GM19238 (cell line): ENCODE measurements at regions not wholly inside any gene's neighbourhood (a gene's known extent, or its start where the extent isn't known, plus 50 kb on each side); places are given as distances from the start of the nearest gene placed in this dataset.

Experiments used
- DNase-seq: peaks from one replicate; pipeline ENCODE4 v3.0.0; 2011; ENCODE audit warnings: low spot score; ENCODE audit not compliant: insufficient read length

DNA sequence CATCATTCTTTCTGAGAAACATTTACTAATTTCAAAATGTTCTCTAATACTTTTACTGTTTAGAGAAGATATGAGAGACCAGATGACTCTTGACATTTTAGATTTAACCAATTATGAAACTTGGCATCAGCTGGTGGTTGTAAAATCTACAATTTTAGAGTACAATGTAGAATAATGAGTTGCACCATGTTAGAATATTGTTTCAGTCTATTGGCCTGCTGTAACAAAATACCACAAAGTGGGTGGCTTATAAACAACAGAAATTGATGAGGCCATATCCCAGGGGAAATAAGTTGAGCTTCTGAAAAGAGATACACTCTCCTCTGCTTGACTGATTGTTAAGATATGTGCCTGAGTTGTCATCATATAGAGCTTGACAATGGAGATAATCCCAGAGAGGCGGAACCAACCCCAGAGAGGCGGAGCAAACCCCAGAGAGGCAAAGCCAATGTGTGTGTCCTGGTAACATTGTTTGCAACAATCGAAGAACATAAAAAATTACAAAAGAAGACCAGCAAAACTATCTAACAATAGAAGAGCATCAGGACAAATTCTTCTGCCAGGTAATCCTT is 373.0 kb upstream of the SLITRK1 start:
- DNase-seq, result no peak

DNA sequence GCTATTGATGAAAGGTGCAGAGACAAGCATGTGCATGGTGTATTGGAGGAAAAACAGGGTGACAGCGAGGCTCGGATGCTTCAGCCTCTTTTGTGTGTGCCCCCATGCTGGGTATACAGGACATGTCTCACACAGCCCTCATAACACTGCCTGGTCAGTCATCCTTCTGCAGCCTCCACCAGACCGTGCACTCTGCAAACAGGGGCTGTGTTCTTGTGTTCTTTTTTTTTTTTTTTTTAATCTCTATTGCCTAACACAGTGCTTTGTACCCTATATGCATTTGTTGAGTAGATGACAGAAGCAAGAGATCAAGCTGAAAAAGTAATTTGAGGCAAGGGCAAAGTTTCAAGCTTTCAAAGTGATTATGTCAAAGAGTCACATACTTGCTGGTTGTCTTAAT is 367.2 kb upstream of the SLITRK1 start:
- no peak for DNase-seq

DNA sequence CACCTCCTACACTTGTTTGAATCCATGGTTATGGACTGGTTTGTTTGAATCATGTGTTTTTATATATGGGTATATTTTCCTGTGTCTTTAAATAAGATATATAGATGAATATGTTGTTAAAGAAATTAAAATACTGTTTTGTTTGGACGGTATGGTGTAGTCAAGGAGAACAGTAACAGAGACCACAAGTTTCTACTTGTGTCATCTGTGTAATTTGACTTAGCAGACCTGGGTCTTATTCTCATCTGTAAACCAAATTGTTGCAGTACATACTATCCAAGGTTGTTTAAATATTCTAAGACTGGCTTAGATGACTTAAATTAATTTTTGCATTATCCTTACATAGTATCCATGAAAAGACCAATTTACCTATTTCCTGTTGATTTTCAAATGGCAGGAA is 361.1 kb upstream of the SLITRK1 start:
- DNase-seq, result no peak

DNA sequence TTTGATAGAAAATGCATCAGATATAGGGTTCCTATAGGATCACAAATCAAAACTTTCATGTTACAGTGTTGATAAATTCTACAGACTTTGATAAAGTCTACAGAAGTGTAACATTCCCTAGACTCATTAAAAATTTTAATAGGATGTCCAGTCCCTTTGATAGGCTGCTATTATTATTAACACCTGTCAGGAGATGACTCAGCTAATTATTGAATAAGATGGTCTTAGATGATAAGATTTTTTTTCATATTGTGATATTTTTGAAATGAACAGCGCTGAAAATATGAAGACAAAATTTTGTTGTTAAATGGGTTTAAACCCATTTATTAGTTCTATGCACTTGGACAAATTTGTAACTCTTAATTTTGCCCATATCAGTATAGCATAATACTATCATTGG is 356.8 kb upstream of the SLITRK1 start:
- no peak for DNase-seq

DNA sequence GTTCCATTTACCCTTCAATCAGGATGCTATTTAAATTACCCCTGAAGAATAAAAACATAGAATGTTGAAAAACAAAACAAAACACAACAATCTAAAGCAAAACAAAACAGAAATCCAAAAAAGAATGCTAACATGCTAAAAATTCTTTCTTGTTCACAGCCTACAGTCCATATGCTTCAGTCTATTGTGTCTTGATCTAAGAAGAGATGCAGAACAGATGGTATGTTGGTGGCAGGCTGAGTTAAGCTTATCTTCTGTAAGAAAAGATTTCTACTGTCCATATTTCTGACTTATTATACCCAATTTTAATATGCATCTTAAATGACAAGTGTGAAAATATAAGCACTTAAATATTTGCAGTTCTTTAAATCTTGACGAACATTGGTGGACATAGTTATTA is 356.1 kb upstream of the SLITRK1 start:
- DNase-seq, result no peak

DNA sequence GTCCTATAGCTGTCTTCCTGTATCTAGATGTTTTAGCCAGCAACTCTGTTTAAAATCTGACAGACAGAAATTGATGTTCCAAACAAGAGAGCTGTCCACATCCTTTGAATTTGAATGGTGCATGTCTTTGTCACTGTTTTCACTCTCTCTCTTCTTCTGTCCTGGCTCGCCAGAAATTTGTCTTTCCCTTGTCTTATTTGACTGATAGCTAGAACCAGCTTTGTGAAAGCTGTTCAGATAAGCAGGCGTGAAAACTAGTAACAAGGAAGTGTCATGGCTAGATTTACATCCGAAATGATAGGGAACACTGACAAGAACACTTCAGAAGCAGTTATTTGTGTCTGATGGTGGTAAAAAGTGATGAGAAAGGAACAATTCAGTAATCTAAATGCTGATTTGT is 354.9 kb upstream of the SLITRK1 start:
- DNase-seq, result no peak

DNA sequence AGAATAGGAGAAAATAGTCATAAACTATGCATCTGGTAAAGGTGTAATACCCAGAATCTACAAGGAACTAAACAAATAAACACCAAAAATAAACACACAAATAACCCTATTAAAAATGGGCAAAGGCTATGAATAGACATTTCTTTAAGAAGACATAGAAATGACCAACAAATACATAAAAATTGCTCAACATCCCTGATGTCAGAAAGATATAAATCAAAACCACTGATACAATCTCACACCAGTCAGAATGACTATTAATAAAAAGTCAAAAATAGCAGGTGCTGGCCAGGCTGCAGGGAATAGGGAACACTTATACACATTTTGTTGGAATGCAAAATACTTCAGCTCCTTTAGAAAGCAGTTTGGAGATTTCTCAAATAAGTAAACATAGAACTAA is 352.1 kb upstream of the SLITRK1 start:
- no peak for DNase-seq

DNA sequence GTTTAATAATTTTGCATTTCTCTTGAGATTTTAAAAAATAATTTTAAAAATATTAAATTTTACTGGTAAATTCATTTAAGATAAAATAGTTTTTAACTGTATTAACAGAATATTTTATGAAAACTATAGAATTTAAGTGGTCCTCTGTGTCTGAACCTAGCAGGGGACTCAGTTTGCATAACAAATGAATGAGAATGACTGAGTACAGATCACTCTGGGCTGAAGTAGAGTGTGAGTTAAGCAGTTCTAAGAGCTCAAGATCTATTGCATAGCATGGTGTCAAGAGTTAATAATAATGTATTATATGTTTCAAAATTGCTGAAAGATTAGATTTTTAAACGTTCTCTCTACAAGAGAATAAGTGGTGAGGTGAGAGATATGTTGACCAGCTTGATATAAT is 348.3 kb upstream of the SLITRK1 start:
- no peak for DNase-seq

DNA sequence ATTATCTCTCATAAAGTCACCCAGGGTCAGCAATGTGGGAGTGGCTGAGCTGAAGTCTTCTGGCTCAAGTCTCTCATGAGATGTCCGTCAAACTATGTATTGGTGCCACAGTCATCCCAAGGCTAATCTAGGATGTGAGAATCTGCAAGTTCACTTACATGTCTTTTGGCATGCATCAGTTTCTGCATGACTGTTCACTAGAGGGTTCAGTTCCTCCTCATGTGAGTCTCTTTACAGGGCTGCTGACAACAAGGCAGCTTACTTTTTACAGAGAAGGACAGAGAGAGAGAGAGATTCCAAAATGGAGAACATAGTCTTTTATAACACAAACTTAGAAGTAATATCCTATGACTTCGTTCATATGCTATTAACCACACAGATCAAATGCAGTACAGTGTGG is 328.8 kb upstream of the SLITRK1 start:
- no peak for DNase-seq

DNA sequence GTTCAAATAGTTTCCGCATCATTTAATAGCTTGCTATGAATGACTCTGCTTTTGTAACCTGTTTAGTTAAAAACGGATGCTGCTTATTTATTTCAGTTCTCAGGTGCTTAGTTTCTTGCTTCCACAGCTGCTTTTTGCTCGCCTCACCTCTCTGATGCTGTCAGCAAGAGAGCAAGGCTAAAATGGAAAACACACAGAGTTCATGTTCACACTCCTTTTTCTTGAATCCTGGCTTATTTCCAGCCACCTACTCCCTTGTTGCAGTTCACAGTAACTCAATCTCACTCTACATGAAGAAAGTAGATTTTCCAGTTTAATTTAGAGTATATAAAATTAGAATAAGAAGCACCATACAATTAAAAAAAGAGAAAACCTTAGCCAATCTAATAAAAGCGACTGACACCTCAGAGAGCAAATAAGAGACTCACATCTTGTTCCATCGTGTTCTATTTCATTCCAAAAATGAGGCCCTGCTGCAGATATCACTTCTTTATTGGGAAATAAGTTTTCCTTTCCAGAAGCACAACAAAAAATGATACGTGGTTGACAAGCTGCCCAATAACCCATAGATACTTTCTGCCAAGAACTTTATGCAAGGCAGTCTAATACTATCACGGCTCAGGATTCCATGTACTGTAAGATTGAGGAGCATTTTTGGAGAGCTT is 326.1 kb upstream of the SLITRK1 start:
- no peak for DNase-seq

DNA sequence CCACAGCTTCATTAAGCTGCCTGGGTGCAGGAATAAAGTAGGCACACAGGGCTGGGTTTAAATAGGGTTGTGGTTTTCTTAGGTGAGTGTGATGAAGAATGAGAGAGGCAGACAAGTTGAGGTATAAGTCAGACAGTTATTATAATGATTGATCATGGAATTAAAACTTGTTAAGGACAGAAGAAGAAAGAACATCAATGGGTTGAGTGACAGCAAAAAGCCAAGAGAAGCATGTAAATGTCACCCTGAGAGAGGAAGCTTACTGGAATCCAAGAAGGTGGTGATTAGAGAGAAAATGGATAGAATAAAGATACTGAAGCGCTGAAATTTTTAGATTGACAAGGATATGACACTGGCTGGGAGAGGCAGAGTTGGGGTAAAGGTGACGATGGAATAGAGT is 325.2 kb upstream of the SLITRK1 start:
- DNase-seq, result no peak

DNA sequence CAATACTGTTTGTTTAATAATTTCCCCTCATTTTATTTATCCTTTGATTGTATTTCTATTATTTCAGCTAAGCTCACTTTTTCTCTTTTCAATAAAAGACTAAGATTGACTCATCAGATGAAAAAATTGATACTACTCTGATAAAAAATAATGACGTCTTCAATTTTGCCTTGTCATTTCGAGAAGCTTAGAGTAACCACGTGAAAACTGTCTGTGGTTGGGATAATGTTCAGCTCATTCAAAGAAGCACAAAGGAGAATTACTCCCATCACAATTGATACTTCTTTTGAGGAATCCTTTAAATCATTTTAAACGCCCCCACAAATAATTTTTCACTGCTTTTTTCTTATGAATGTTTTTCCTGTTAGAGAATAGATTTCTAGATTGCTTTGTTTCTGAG is 318.7 kb upstream of the SLITRK1 start:
- DNase-seq, result no peak

DNA sequence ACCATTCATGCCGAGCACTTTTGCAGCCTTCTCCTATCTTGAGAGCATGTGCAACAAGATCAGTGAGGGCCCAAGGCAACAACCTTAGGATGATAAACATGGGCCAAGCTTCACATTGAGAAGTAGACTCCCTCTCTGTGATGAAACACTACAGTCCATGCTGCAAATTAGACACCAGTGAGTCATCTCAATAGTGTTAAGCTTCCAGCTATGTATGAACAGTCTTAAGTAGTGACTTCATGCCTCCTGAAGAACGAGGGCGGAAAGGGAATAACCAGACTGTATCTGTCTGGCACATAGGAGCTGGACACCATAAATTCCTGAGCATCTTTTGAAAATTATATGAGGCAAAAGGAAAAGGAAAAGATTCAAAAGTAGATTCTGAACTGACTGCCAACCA is 309.9 kb upstream of the SLITRK1 start:
- no peak for DNase-seq

DNA sequence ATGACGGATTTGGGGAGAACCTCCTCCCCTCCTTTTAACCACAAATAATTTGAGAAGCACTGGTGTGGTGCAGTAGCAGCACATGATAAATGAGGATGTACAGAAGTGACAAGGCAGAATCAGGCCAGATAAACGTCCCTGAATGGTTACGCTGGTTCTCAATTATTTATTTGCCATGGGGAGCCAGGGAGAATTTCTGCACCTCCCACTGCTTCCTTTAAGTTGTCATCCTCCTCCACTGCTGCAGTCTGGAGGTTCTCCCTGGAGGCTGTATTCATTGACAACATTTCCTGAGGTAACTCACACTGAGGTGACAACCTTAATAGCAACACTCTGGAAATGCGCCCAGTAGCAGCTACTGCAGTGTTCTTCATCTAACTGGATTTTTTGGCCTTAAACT is 308.9 kb upstream of the SLITRK1 start:
- DNase-seq, result no peak

DNA sequence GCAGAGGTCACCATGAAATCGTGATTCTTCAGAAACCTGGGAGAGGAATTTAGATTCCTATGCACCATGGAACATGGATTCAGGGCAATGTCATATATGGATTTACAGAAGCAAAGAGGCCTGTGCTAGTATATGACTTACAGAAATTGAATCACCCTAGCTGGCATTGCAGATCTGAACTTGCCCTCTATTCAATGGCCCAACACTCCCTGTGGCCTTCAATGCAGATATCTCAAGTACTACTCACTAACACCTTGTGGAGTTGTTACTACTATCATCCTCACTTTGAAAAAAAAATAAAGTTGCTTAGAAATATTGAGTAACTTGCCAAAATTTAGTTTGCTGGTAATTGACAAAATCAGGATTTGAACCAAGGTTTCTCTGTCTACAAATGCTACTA is 305.4 kb upstream of the SLITRK1 start:
- no peak for DNase-seq

DNA sequence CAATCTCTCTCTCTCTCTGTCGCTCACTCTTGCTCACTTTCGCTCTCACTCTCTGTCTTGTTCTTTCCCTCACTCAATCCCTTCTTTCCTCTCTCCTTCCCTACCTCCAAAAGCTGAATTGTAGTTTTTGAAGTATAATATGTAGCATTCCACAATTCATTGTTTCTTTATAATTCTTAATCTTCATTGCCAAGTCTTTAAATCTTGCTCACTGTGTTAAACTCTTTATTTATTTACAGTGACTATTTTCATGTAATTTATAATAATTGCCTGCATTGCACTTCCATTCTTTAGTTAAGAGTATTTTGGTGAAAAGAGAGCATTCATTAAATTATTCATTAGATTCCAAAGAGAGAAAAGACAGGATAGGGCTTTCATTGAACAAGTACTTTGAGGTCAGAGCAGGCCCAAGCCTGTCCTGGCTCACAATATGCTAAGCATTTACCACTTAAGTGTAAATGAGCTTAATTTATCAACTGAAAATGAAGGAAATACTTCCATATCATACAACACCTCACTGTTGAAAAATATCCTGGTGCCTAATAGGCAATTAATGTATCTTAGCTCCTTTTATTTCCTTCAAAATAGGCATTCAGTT is 257.4 kb upstream of the SLITRK1 start:
- DNase-seq, result no peak

DNA sequence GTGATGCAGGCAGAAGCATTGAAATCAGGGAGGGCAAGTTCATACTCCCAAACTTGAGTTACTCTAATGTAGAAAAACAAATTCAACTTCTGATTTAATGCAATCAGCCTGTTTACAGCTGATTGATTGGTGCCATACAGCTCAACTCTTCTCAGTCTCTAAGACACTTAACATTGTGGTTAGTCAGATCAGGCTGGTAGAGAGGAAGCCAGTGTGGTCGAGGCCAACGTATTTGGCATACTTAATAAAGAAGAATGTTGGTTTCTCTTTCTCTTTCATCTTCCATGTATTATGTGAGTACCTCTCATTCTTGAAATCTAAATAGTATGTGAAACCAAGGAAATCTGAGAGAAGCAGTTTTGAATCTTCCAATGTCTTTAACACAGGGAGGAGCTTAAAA is 255.0 kb upstream of the SLITRK1 start:
- DNase-seq, result no peak

DNA sequence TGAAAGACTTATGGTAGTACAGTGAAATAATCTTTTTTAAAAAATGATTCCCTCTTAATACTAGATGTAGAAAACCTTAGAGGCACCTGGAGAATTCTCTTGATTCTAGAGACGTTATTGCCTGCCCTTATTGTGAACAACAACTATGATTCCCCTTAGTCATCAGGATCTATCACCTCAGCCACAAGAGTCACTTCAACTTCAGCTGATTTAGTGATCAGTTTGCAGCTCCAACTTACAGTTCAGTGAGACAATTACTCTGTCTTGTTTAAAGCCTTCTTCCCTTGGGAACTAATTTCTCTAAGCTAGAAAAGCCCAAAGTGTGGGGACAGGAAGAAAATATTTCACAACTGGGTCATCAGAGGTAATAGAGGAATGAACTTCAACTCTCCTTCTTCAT is 254.3 kb upstream of the SLITRK1 start:
- DNase-seq, result no peak

DNA sequence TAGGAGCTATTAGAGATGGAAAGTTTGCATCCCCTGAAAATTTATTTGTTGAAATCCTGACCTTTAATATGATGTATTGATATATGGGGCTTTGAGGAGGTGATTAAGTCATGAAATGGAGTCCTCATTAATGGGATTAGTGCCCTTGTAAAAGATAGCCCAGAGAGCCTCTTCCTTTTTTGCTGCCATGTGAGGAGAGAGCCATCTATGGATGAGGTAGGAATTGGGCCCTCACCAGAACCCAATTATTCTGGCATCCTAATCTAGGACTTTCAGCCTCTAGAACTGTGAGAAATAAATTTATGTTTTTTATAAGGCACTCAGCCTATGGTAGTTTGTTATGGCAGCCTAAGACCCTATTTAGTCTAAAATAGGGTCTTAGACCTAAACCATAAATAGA is 250.2 kb upstream of the SLITRK1 start:
- DNase-seq, result no peak

DNA sequence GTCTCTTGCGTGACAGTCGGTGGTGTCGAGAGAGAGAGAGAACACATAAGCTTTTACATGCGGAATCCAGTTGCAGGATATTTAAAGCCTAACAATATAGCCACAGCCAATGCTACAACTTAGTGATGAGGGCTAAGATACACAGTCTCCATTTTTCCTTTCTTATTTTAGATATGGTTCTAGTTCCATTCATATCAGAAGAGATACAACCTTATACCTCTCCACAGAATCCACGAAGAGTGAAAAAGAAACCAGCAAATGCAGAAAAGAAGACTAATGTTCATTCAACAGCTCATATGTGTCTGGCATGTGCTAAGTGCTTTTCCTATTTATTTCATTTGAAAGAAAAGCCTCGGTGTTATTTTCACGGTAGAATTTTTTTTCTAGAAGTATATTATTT is 249.0 kb upstream of the SLITRK1 start:
- DNase-seq, result no peak

DNA sequence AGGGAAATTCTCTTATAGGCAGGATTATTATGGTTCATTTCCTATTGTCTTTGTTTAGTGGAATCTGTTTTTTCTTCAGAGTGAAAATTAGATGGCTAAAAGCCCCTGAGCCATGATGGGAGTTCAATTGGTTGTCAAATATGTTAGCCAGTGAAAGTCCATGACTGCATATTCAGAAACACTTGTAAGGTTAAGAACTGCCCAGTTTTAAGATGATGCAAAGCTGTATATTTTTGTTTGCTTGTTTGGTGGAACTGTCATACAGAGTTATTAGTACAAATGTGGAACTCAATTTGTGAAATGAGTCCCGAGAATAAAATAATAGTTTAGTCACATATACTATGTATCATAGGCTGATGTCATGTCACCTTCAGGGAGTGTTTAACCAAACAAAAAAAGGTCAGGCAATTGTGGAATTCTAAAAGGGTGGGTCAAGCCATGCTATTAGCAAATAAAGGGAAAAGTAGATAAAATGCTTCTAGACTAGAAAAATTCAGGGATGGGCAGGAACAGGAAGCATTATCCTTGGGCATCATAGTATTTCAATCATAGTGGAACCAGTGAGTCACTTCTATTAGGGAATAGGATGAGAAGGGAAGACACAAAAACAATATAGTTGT is 248.3 kb upstream of the SLITRK1 start:
- no peak for DNase-seq

DNA sequence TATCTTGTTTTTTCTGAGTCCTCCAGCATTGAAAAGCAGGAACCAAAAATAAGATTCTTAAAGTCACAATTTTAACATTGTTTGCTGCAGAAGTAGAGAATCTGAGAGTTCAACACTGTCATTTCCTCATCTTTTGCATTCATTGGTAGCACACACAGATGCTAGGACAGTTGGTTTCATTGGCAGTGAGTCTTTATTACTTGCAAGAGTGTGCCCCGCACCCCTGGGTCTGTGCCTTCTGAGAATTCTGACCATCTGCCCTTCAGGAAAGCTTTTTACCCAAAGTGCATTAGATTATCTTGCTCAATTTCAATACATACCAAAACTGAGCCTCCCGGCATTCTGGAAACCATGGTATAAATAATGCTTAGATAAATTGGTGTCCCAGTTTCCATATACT is 247.7 kb upstream of the SLITRK1 start:
- no peak for DNase-seq

DNA sequence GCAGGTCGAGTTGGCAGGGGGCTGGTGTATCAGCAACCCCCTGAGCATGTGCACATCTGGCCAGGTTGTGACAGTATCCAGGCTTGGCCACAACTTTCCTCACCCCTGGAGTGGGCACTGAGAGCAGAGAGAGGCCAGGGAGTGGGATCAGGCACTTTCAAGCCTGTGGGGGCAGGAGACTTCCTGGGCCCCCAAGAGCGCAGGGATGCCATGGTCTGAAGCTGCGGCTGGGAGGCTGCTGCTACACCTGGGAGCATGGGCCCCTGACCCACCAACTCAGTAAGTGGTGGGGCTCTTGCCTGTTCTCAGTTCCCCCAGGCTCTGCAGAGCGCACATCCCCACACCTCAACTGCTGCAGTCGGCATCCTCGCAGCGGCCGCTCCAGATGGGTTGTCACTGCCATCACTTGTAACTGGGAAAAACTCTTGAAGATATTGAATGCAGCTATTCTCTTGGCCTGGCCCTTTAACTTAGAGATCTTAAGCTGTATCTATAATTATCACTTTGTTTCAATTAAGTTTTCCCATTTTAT is 245.4 kb upstream of the SLITRK1 start:
- DNase-seq, result no peak
